HG02610 (cell line): ENCODE measurements at regions not wholly inside any gene's neighbourhood (a gene's known extent, or its start where the extent isn't known, plus 50 kb on each side); places are given as distances from the start of the nearest gene placed in this dataset.

Source experiments
- ATAC-seq: cut with Tn5 transposase; IDR thresholded peaks from one replicate; pipeline ENCODE4 v1.9.1; 2021; ENCODE audit warnings: mild to moderate bottlenecking, moderate library complexity; ENCODE audit not compliant: unreplicated experiment

DNA sequence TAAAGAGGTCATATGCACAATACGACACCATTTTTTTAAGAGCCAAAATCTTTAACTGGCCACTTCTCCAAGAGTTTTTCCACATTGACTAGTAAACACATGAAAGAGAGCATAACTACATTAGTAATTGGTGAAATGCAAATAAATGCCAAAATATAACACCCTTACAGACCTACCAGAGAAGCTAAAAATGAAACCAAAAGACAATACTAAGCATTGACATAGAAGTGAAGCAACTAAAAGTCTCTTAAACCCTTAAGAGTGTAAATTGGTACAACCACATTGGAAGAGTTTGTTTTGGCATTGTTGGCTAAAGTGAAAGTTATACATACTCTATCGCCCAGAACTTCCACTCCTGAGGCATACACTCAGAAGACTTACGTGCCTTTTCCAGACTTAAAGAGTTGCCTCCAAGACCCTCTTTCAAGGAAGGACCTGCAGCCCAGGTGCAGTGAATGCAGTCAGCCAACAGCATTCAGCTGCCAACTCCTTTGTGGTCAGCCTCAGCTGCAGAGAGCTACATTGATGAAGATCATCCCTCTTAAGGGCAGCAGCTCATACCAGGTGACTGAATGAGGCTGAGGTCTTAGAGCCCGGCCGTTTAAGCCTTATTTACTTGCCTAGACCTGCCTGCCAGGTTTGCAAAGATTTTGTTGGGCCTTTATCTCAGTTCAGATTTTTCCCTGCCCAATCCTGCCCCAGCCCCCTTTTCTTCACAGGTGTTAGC lies 839.1 kb upstream of the ADGRL2 start:
- ATAC-seq, result no peak

DNA sequence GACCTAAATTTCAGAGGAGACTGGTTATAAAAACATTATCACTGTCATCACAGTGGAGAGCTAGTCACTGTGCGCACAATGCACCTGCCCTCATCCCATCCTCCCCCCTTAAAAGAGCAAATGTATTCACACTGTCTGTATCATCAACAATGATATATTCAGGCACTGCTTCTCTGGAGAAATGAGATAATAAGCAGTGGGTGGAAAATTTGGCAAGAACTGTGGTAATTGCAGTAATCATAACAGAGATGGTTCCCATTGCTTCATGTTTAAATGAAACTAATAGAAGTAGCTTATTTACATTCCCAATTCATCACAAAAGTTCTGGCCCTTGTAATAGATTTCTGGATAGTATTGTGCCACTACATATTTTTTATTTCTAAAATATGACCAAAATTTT lies 867.4 kb upstream of the ADGRL2 start:
- no peak for ATAC-seq

DNA sequence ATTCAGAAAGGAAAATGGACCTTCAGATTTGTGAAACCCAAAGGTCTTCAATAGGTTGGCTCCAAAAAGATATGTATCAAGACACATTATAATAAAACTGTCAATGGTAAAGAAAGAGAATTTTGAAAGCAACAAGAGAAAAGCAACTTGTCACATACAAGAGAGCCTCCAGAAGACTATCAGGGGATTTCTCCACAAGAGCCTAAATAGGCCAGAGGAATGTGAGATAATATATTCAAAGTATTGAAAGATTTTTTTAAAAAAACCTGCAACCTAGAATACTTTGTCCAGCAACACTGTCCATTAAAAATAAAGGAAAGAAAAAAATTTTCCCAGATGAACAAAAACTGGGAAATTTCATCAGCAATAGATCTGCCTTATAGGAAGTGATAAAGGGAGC lies 869.6 kb upstream of the ADGRL2 start:
- no peak for ATAC-seq

DNA sequence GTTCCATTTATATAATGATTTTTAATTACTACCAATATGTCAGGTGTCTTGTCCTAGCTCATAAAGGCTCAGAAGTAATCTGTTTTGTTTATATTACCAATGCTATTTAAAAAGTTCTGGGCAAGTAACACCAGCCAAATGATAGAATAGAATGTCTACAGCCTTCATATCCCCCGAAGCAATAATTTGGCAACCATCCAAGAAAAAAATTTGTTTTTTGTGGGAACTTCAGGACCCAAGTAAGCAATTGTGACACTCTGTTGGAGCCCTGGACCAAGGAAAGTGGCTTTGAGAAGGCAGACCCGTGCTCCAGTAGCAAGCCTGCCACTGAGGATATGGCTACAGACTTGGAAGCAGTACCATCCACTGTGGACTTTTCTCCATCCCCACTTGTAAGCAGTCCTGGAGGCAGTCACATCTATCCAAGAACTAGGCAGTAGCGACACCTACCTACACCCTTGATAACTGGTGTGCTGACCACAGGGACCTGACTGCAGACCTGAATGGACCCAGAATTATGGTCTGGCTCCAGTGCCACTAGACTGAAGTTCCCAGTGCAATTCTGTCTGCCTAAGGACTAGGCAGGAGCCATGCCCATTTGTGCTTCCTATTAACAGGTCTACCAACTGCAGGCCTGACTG lies 870.7 kb upstream of the ADGRL2 start:
- ATAC-seq, result no peak

DNA sequence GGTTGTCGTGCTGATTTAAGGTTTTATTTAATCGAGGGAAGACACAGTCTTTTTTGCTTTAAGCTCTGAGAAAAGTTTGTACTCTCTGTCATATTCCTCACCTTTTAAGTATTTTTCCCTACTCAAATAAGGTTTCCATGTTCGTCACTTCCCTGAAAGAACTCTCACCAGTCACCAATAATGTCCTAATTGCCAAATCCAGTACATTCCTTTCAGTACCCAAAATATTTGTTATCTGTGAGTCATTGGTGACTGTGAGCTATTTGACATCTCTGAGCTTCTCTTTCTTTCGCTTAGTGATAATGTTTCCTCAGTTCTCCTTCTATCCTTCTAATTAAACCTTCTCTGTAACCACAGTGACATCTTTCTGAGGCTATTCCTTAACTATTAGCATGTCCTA lies 874.2 kb upstream of the ADGRL2 start:
- no peak for ATAC-seq

DNA sequence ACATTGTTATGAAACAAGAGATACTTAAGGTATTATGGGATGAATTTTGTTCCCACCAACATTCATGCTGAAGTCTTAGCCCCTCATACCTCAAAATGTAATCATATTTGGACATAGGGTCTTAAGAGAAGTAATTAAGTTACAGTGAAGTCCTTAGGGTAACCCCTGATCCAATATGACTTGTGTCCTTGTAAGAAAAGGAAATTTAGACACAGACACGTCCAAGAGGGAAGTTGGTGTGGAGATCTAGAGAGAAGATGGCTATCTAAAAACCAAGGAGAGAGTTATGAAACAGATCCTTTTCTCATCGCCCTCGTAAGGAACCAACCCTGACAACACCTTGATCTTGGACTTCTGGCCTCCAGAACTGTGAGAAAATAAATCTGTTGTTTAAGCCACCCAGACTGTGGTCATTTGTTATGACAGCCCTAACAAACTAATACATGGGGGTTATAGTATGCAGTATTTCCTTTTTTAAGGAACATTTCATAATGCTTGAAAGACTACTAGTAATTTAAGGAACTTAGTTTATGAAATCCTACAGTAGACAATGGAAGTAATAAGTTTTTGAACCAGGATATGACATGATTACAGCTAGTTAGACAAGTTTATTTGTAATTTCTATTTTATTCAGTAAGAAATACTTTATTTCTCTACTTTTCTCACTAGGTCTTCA lies 875.5 kb upstream of the ADGRL2 start:
- ATAC-seq, result no peak

DNA sequence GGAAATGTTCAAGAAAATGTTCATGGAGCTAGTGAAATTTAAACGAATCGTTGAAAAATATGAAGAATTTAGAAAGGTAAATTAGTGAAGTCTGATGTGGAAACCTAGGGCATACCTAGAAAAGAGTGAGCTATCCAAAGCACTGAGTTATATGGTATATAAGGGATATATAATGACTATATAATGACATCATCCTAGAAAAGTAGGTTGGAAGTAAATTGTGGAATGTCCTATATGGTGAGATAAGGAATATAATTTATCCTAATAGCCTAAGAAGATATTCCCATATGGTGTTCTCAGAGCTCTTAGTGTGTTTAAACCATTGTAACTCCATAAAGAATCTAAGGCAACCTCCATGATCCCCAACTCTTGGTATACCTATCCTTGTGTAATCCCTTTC lies 876.4 kb upstream of the ADGRL2 start:
- no peak for ATAC-seq

DNA sequence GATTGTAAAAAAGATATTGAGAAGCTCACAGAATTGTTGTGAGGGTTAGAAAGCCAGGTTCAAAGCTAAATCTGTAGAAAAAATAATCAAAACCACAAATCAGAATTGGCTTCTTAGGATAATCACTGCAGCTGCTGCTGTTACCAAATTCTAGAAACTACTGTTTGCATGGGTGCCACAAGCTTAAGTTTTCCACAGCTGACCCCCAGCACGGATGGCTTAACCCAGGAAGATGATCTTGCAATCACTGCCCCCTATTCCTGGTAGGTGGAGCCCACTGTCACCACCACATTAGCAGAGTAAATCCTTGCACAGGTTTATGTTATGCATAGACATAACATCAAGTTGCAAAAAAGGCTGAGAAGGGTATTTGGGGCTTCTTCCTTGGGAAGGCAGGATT lies 877.8 kb upstream of the ADGRL2 start:
- no peak for ATAC-seq

DNA sequence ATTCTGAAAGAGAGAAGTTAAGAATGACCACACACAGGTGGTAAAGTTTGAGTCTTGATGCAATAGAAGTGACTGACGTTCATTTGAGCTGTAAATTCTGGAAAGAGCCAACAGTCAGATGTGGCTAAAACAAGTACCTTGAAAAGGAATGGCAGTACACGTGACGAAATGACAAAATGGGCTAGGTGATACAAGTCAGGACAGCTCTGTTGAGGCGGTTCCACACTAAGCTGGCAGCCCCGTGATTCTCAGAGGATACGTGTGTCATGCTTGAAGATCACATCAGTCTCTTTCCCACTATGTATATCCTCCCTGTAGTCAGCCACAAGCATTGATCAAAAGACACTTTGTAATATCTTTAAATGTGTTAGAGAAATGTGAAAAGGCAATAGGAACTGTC lies 881.3 kb upstream of the ADGRL2 start:
- ATAC-seq, result no peak

DNA sequence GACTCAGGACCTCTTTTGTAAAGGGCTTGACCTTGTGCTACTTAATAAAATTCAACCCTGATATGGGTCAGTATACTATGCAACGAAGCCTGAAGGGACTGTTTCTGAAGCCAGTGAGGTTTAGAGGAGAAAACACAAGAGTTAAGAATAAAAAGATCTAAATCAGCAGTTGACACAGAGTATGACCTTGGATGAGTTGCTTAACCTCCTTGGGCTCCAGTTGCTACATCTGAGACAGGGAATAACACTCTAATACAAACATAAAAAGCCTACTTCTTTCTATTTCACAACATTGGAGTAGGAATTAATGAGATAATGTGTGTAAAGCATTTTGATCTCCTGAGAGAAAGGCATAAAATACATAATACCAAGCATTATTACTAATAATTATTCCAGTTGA lies 882.4 kb upstream of the ADGRL2 start:
- ATAC-seq, result no peak

DNA sequence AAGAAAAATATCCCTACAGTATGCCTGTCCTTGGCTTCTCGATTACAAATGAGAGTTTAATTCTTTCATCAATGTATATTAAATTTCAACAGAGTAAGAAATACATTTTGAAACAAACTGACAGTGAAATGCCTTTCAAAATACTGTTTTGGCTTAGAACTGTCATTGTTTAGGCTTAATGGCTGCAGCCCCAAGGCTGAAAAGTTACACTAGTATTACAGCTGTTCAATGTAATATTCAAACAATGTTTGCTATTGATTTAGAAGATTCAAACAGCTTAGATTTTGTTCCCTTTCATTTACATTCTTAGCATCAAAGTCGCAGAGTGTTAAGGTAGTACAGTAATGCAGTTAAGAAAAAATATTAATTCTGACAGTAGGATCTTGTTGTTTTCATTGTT lies 882.9 kb upstream of the ADGRL2 start:
- ATAC-seq, result no peak

DNA sequence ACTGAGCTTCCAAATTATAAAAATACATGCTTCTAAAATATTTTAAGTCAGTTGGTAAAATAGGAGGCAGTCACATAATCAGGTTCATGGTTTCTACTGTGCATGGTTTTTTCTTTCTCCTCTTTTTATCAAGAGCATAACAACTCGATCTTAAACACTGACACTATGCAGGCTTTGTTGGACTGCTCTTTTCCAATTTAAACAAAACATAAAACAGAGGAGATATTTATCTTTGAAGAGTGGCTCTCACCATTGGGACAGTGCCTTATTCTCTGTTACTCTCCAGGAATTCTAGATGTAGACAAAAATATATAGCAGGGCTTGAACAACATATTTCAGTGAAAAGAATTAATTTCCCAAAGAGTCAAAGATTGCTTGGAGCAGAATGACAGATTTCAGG lies 883.5 kb upstream of the ADGRL2 start:
- no peak for ATAC-seq

DNA sequence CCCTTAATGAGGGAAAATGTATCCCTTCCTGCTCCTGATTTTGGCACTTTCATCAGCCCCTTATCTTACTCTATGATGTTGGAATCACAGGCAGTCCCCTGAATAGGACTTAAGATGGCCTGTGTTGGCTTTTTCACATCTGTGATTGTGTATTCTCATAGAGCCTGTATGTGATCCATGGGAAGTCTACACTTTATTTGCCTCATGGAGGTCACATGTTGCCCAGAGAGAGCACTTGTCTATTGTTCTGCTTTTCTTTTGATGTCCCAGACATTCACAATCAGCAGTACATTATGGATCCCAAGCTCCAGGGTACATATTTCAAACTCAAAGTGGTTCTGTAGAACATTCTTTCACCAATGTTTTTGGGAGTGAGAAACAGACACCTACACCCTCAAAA lies 885.2 kb upstream of the ADGRL2 start:
- no peak for ATAC-seq

DNA sequence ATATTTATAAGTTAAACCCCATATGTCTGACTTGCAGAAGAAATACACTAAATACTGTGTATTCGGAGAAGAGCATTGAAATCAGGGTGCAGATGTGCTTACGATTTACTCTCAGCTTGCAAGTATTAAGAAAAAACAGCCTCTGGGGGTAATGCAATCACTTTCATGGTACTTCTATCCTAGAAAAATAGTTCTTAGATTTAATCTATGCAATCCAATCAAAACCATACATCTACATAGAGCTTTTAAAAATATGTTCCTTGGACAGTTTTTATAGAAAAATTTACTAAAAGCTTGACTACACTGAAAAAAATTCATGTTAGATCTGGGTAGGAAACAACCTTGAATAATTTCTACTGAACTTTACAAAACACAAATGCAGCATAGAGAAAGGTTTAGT lies 890.3 kb upstream of the ADGRL2 start:
- no peak for ATAC-seq

DNA sequence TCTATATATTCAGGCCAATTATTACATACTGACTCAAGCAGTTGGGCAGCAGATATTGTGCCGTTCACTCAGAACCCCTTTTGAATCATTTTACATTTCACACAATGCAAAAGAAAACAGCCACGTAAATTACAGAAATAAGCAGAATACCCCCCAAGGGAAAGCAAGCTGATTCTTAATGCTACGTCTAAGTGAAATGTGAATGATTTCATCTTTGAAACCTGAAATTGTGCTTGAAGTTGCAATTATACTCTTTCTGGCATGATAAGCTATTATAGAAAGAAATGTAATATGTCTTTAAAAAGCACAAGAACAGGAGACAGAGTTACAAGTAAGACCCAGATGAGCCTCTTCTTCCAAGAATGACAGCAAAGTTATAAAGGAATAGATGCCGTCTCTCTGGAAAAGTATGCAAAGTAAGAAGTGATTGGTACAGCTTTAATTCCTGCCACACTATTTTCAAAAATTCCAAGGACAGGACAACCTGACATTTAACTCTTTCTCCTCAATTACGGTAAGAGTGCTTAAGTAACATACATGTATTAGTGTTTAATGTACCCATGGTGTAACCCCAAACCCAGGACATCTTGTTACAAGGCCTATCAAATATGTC lies 891.5 kb upstream of the ADGRL2 start:
- no peak for ATAC-seq

DNA sequence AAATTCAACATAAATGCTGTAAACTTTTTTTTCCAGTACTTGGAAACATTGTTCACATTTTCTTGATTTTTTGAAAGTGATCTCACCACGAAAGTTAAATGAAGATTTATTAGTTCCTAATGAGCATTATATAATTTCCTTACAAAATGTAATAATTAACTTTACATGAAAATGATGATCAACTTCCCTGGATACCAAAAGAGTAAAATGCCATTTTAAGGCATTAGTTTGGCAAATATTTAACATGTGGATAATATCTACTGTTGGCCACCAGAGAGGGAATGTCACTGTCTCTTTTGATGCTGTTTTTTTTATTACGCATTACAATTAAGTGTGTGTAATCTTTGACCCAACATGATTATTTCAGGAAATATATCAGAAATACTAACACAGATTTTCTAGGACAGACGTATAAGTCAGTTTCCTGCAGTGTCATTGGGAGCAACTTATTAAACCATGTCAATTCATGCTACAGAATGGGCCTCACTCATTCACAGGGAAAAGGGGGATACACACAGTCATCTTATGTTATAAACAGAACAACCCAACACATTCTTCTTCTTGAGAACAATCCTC lies 903.9 kb upstream of the ADGRL2 start:
- ATAC-seq, result no peak

DNA sequence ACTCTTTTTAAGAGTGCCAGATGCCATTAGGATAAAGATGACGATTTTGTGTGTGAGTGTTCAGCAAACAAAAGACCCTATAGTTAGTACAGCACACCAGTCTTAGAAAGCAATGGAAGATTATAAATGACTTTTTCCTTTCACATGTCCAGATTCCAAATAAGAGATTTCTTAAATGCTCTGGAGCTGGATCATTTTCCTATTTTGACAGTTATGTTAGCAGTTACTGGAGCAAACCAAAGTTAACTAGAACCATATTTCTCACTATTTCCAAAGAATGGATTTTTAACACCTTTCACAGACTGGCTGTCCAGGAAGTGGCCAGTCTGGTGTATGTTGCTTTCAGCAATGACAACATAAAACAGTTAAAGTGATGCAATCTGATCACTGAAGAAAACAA lies 905.8 kb upstream of the ADGRL2 start:
- no peak for ATAC-seq

DNA sequence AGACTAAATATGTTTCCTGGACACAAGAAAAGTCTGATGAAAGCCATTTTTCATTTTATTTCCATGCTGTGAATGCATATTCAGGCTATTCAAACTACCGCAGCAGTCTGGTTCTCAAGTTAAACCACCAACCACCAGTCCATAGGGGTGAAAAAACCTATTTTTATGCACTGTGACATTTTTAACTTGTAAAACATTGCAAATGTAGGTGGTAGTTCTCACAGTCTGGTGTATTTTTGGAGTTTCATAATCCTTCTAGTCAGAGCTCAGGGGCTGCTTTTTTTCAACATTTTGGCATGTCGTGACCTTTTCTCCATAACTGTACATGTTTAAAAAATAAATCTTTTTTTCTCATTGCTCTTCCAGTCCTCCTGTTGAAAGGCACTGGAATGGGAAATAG lies 907.6 kb upstream of the ADGRL2 start:
- no peak for ATAC-seq

DNA sequence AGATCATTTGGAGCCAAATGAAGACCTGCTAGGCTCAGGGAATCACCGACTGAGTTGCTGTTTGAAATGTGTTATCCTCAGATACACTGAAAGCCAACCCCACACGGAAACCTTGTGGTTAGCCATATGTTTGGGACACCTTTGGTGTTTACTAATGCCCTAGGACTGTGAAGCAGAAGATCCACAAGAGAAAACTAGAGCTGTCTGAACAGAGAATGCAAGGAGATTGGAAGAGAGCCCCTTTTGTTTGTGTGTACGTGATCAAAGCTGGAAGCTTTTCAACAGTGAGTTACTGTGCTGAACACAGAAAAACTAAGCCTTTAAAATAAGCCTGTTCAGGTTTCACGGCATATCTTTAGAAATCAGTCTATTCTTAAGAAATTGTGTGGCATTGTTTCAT lies 908.2 kb upstream of the ADGRL2 start:
- no peak for ATAC-seq

DNA sequence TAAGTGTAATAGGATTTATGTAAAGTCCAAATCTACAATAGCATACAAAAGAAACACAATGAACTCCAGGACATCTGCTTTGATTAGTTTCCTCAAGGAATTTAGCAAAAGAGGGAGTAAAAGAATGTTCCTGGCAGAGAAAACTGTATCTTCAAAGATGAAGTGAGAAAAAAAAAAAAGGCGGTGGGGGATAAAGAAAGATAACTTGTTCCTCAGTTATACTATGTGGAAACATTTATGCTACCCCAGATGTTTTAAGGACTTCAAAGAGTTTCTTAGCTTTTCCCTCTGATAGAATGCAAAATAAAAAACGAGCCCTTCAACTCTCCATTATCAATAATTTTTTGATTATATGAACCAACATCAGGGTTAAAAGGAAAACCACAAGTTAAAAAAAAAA lies 908.9 kb upstream of the ADGRL2 start:
- no peak for ATAC-seq

DNA sequence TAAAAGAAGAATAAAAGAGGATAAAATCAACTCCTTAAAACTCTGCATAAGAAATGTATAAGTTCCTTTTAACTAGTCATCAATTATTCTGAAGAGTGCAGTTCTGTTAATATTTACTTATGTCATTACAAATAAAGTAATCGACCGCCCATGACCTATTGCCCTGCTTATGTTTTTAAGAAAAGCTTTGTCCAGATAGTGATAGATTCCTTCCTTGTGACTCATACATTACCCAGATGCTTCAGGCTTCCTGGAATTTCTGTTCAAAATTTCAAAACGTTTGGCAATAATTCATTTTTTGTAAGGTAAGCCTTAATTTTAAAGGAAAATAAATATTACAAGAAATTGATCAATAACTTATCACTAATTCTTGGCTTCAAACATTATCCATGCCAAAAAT lies 918.2 kb upstream of the ADGRL2 start:
- no peak for ATAC-seq

DNA sequence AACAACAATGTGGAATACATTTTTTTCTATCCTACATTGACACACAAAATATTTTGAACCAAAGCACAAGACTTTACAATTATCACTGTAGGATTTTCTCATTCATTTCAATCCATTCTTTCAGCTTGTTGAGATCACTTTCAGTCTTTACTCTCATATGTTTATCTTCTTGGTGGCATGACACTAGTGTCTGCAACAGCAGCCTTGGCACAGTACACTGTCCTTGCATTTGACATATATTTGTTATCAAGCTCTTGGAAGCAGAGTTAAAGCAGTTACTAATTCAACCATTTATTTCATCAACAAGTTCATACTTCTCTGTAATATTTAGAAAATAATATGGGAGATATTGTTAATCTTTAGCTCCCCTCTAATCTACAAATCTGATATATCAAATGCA lies 922.4 kb upstream of the ADGRL2 start:
- no peak for ATAC-seq
